Gastrocnemius medialis (tissue), 4 donors: ENCODE measurements at regions not wholly inside any gene's neighbourhood (a gene's known extent, or its start where the extent isn't known, plus 50 kb on each side); places are given as distances from the start of the nearest gene placed in this dataset.

Experiments used
- ATAC-seq, 2 donors: fragments of 150-250 bp; one replicate each; pipeline ENCODE4 v1.9.1; 2016
- DNase-seq, 2 donors: peaks; one replicate each; pipeline ENCODE4 v3.0.0-alpha.2; 2019
- H3K27ac ChIP-seq, 4 donors: fragments of 200-600 bp; sonication (generic); 1 replicate in 1 of 4; 2 replicates in 3 of 4; pipeline ENCODE4 v1.5.1; 2016 to 2018; ENCODE audit warnings: mild to moderate bottlenecking in 2 of 4, moderate library complexity in 1 of 4
- H3K27me3 ChIP-seq, 3 donors: fragments of 200-600 bp; sonication (generic) in 2 of 3; 1 replicate in 1 of 3; 2 replicates in 2 of 3; pipeline versions ENCODE4 v1.5.1 to v1.6.0; 2016 to 2019; ENCODE audit warnings: mild to moderate bottlenecking in 1 of 3, moderate library complexity in 1 of 3
- H3K36me3 ChIP-seq, 2 donors: fragments of 200-600 bp; sonication (generic) in 1 of 2; one replicate each; pipeline ENCODE4 v1.5.1; 2017 to 2018
- H3K4me1 ChIP-seq, 2 donors: fragments of 200-600 bp; sonication (generic) in 1 of 2; one replicate each; pipeline ENCODE4 v1.5.1; 2016 to 2017; ENCODE audit warnings: mild to moderate bottlenecking in 2 of 2
- H3K4me3 ChIP-seq, 4 donors: fragments of 200-600 bp; sonication (generic) in 3 of 4; 1 replicate in 1 of 4; 2 replicates in 3 of 4; pipeline ENCODE4 v1.5.1; 2016 to 2019; ENCODE audit warnings: mild to moderate bottlenecking in 2 of 4
- H3K9me3 ChIP-seq, 3 donors: fragments of 200-600 bp; sonication (generic) in 2 of 3; 1 replicate in 1 of 3; 2 replicates in 2 of 3; pipeline ENCODE4 v1.5.1; 2016 to 2019
- CTCF ChIP-seq, 5 experiments: fragments of 450-650 bp in 3 of 5; fragments of 200-600 bp in 2 of 5; sonication (generic) in 2 of 5; IDR thresholded peaks in 4 of 5; conservative IDR thresholded peaks in 1 of 5; 1 replicate in 4 of 5; 2 replicates in 1 of 5; pipeline ENCODE4 v1.5.1; 2016 to 2019; ENCODE audit warnings: antibody characterized with exemption in 5 of 5, mild to moderate bottlenecking in 3 of 5, moderate library complexity in 3 of 5
- POLR2A ChIP-seq, 2 donors: fragments of 450-650 bp; IDR thresholded peaks; one replicate each; pipeline ENCODE4 v1.6.1; 2017; ENCODE audit warnings: antibody characterized with exemption in 2 of 2, mild to moderate bottlenecking in 2 of 2, moderate library complexity in 2 of 2
- in situ Hi-C, 4 donors: fragments of 200-750 bp; cut with MboI; loops; one replicate each; pipeline versions ENCODE4 v1.15.0 to v1.8.0; 2017; ENCODE audit warnings: low sequenced_read_pairs in 4 of 4
- intact Hi-C: fragments of 100-400 bp; cut with DNase I; formaldehyde crosslinking; loops from one replicate; pipeline ENCODE4 v1.15.1; 2023; ENCODE audit warnings: low total_unique reads

DNA sequence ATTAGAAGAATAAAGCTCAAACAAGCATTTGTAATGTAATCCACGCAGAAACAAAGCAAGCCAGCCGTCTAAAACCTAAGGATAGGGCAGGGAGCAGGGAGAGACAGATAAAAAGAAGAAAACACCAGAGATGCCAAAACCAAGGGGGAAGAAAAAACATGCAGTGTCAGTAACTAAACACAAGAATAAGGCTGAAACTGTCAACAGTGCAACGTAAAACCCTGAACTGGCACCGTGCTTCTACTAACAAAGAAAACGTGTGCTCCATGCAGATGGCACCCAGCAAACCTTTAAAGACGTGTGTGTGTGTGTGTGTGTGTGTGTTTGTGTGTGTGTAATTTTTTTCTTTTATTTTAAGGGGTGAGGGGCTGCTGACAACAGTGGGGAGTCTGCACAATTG lies 88.4 kb upstream of the TAB2 start:
- no peak for DNase-seq
- H3K36me3 ChIP-seq, result no peaks in the 10 kb centered on the region

DNA sequence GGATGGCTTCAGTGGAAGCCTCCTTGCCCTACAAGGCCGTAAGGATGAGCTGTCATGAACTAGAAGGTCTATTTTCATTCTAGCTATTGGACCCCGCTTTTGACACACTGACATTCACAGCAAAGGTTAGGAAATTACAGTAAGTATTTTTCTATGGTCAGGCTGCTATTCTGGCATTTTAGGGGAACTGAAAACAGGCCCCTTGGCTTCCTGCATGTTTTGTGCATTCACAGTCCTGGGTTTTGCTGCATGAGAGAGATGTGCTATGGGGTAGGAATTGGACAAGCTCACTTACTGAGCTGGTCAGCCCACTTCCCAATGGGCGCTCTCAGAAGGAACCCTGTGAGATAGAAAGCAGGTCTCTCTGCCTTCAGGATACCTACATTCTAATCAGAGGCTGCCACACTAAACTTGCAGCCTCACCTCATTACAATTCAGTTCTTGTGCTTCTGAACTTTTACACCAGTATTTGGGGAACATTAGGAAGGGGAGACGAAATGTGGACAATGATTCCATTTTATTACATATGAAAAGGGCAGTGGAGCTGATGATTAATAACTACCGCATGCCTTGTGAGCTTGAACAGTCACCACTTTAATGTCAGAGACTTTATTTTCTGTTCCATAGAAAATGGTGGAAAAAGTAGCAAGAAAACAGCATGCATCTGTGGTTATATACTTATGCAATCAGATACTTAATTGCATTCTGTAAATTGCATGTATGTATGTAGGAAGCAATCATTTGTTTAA lies 86.6 kb upstream of the TAB2 start:
- H3K9me3 ChIP-seq, result no peaks in the 10 kb centered on the region
- intact Hi-C loops (no loop called here), in situ Hi-C loops (no loop called here)
- DNase-seq, result no peak
- no peak overlapping the region for H3K4me3 ChIP-seq
- no peaks in the 10 kb centered on the region for H3K36me3 ChIP-seq
- no peaks in the 10 kb centered on the region for H3K27me3 ChIP-seq
- TF ChIP-seq CTCF (IDR thresholded peaks at IDR 0.05 in 4 of 5, conservative IDR thresholded peaks at IDR 0.05 in 1 of 5) (no peak), POLR2A (IDR thresholded peaks at IDR 0.05) (no peak)
- no peaks in the 10 kb centered on the region for H3K4me1 ChIP-seq
- H3K27ac ChIP-seq, result no peak overlapping the region
- no peak for ATAC-seq

More for the DNA sequence above, 88.4 kb upstream of the TAB2 start:
- H3K27me3 ChIP-seq, result no peaks in the 10 kb centered on the region
- peaks cover 0 to 10% of the 10 kb centered on the region in 2 donors for H3K4me1 ChIP-seq
- in situ Hi-C loops, result no loop called here
- no peak for ATAC-seq
- intact Hi-C loops, result no loop called here
- H3K9me3 ChIP-seq, result no peaks in the 10 kb centered on the region
- TF ChIP-seq CTCF (IDR thresholded peaks at IDR 0.05 in 4 of 5, conservative IDR thresholded peaks at IDR 0.05 in 1 of 5), result no peak
- no peak for TF ChIP-seq POLR2A (IDR thresholded peaks at IDR 0.05)
- no peak overlapping the region for H3K27ac ChIP-seq
- H3K4me3 ChIP-seq, result no peak overlapping the region

DNA sequence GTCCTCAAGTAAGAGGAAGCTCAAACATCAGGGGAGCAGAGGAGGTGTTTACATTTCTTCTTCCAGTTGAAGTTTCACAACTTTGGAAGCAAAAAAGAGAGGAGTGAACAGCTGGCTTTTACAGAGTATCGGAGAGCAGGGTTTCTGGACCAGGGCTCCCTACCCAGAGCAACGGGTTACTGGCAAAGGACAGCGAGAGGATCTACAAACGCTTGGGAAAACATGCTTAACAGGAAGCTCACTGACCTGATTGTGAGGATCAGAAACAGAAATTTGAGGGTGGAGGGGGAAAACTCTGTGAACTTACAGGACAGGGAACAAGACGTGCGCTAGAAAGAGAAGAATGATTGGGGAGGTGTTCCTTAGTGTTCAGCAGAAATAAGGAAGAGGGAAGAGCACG lies 85.7 kb upstream of the TAB2 start:
- intact Hi-C loops (no loop called here), in situ Hi-C loops (no loop called here)
- Histone ChIP-seq H3K4me1 (no peaks in the 10 kb centered on the region), H3K4me3 (no peak overlapping the region), H3K9me3 (no peaks in the 10 kb centered on the region), H3K27ac (no peak overlapping the region), H3K27me3 (no peaks in the 10 kb centered on the region), H3K36me3 (no peaks in the 10 kb centered on the region)
- TF ChIP-seq POLR2A (IDR thresholded peaks at IDR 0.05), result no peak
- DNase-seq, result no peak
- peak in 1 of 2 donors; percentile 45 for ATAC-seq

- Histone ChIP-seq H3K4me1 (no peaks in the 10 kb centered on the region), H3K27ac (no peak overlapping the region), H3K4me3 (no peak overlapping the region), H3K27me3 (no peaks in the 10 kb centered on the region), H3K9me3 (no peaks in the 10 kb centered on the region), H3K36me3 (no peaks in the 10 kb centered on the region)
- no peak for DNase-seq
- TF ChIP-seq POLR2A (IDR thresholded peaks at IDR 0.05) (no peak), CTCF (IDR thresholded peaks at IDR 0.05 in 4 of 5, conservative IDR thresholded peaks at IDR 0.05 in 1 of 5) (no peak)
- no peak for ATAC-seq
- in situ Hi-C loops (no loop called here), intact Hi-C loops (no loop called here)
Measured at GRCh38 chr6:149233056-149233715, 84.3 kb upstream of the TAB2 start.

DNA sequence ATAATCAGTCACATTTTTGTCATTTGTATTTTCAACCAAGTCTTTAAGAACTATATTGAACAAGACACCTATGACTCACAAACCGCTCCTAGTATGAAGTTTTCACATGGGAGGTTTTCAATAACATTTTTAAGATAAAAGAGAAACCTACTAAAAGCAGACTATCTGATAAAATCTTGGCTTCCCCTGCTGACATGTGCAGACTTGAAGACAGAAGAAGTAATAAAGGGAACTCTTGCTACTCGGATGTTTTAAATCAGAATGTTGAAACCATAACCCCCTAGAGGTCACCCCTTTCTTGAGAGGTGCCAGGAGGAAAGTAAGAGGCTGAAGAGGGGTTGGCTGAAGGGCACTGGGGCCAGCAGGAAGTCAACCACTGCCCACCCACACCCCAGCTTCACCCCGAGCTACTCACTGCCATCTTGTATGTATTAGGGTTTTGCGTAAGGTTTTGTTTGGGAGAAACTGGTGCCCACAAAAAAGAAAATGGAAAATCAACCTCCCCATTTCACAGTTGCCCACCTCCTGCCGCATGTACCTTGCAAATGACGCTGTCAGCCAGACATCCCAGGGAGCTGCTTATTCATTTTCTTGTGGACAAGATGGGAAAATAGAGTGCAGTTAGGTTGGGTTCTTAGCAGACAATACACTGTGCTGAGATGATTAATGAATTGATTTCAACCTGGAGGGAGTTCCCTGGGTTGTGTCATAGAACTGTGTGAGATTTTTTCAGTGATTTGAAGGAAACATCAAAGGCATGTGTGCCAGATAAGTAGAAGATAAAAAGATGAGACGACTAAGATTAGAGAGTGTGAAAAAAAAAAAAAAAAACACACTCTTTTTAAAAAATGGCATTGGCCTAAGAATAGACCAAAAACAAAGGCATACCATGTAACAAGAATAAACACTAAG lies 83.2 kb upstream of the TAB2 start:
- ATAC-seq (no peak), DNase-seq (no peak)
- no peak overlapping the region for H3K4me3 ChIP-seq
- H3K9me3 ChIP-seq, result no peaks in the 10 kb centered on the region
- H3K36me3 ChIP-seq, result no peaks in the 10 kb centered on the region
- no peaks in the 10 kb centered on the region for H3K4me1 ChIP-seq
- H3K27me3 ChIP-seq, result no peaks in the 10 kb centered on the region
- intact Hi-C loops, result no loop called here
- in situ Hi-C loops, result no loop called here
- TF ChIP-seq CTCF (IDR thresholded peaks at IDR 0.05 in 4 of 5, conservative IDR thresholded peaks at IDR 0.05 in 1 of 5) (no peak), POLR2A (IDR thresholded peaks at IDR 0.05) (no peak)
- H3K27ac ChIP-seq, result no peak overlapping the region
